SIG-M5 treated with dmso at 0.1 percent for 504 hours (cell line): ENCODE measurements at regions not wholly inside any gene's neighbourhood (a gene's known extent, or its start where the extent isn't known, plus 50 kb on each side); places are given as distances from the start of the nearest gene placed in this dataset.
A peak's percentile ranks its signal among the peaks of the same experiment; 100 is the strongest.
"Not testable (repeated sequence)": the region's sequence is repeated elsewhere in the genome, so short reads cannot be mapped to it uniquely, and the experiment has no call there.

Experiments
- DNase-seq: peaks from one replicate; lab custom pipeline; 2025; ENCODE audit not compliant: unreplicated experiment; lab: John Stamatoyannopoulos, UW

- no peak for DNase-seq
These were observed 173.3 kb upstream of the HMHB1 start for GRCh38 chr5:143638654-143639053.

DNA sequence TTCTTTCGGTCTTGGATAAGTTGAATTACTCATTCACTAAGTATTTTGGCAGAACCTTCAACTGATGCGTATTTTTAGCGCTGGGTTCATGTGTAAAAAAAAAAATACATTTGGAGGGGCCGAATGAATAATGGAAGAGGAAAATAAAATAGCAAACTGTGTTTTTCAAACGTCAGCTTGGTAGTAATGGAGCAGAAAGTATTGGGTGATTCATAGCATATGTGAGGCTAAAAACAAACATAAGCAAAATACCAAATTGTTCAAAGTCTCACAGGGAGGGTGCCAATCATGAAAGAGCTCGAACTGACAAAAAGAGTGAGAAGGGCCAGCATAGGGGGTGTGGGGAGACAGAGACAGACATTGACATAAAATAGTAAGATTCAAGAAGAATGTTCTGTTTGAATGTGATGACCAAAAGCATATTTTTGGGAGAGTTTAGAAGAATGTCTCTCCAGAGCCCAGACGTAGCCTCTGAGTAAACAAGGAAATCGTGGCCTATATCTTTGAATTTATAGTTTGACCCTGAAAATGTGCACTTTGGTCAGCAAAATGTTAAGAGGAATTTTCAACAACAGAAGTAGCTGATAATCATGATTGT, 174.9 kb upstream of the HMHB1 start:
- DNase-seq = no peak

- no peak for DNase-seq
These were observed 176.1 kb upstream of the HMHB1 start for GRCh38 chr5:143635888-143636287.

DNA sequence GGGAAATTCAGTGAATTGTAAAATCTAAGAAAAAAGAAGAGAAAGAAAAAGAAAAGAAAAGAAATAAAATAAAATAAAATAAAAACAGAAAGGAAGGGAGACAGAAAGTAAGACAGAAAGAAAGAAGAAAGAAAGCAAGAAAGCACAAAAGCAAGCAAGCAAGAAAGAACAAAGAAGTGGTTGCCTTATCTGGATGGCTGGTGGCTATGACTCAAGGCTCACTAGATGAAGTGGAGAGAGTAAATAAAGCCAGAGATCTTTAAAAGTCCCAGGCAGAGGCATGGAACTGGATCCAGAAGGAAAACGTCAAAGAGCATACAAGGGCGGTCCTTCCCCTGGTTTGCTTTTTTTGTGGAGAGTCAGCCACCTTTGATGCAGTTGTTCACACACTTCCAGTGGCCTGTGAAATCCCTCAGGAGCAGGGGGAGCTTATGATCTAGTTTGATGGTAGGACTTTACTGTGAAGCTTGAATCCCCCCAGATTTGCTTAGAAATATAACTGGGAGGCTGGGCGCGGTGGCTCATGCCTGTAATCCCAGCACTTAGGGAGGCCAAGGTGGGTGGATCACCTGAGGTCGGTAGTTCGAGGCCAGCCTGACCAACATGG, 176.7 kb upstream of the HMHB1 start:
- peak; percentile 10 for DNase-seq

DNA sequence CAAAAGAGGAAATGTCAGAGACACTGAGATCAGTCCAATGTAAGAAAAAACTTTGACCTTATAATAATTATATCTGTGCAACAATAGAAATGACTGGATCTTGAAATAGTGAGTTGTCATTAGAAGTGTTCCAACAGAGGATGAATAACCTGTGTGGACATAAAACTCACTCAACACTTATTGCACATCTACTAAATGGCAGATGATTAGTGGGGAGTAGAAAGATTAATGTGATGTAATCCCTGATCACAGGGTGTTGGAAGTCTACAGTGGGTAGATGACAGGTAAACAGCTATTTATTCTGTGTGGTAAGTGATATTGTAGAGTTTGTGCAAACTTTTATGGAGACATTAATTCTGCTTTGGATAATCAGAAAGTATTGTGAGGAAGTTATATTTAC, 177.3 kb upstream of the HMHB1 start:
- DNase-seq = no peak

- DNase-seq = no peak
These were observed 181.9 kb upstream of the HMHB1 start for GRCh38 chr5:143629871-143630659.

DNA sequence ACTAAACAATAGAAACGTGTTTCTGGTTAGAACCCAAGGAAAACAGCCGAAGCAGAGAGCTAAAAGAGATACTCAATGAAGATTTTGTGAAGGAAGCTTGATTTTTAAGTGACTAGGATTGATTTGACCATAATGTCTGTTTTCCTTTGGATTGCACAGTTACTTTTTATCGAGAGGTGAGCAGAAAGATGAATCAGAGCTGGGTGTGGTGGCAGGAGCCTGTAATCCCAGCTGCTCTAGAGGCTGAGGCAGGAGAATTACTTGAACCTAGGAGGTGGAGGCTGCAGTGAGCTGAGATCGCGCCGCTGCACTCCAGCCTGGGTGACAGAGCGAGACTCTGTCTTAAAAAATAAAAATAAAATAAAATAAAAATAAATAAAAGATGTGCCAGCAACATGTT, 186.9 kb upstream of the HMHB1 start:
- DNase-seq = not testable (repeated sequence)

DNA sequence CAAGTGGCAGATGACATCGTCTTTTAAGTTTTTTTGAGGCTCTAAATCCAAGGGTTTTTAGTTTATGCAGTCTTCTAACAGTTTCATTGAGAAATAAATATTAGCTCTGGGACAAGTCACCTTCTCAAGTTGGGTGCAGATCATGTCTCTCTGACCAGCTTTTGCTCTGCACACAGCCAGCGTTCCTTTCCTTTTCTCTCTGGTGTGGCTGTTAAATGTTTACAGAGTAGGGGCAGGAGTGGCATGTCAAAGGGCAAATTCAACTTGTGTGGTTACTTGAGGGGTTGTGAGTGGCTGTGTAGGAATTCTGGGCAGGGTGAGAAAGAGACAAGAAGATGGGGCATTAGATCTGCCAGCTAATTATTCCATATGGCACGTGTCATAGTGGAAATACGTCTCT, 187.5 kb upstream of the HMHB1 start:
- no peak for DNase-seq

DNA sequence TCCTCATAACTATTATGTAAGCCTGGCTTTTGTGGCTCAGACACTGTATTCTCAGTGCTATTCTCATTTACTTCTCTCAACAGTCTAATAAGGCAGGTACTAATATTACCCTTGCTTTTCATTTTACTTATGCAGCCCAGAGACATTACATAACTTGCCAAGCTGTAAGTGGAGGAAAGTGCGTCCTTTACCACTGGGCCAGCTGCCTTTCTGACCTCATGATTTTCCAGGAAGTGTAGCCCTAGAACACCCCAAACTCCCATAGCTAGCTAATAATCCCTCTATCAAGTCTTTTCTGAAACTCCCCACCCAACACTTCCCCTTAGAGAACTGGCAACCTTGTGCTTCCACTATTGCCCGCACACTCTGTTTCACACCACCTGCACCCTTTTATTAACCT, 192.9 kb upstream of the HMHB1 start:
- DNase-seq = no peak

GRCh38 chr5:143618141-143618540, 193.8 kb upstream of the HMHB1 start:
- DNase-seq = no peak

DNA sequence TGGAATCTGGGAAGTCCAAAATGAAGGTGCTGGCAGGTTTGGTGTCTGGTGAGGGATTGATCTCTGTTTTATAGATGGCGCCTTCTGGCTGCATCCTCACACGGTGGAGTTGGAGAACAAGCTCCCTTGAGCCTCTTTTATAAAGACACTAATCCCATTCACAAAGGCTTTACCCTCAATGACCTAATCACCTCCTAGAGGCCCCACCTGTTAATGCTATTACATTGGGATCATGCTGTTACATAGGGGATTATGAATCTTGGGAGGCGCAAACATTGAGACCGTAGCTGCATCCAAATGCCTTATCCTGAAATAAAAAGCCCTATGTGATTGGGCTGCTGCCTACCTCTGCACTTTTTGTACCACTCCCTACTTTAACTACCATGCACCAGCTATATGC, 197.1 kb upstream of the HMHB1 start:
- no peak for DNase-seq

- DNase-seq = no peak
These were observed 198.6 kb upstream of the HMHB1 start for GRCh38 chr5:143613329-143613728.

DNA sequence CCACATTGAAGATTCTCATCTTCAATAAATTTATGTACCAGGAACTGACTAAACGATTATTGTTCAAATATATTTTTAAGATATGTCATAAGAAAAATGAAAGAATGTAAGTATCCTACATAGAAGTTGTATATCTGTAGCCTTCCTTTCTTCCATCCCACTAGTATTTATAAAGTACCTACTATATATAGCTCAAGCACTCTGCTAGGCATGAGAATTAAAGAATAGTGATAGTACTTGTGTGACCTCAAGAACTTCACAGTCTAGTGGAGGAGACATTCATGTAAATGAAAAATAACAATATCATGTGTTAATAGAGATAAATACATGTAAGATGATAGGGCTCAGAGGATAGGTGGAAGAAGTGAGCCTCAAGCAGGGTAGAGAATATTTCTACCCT, 201.0 kb upstream of the HMHB1 start:
- DNase-seq = no peak

- DNase-seq = peak; percentile 54
These were observed 202.7 kb upstream of the NR3C1 start for GRCh38 chr5:143606043-143606752.

DNA sequence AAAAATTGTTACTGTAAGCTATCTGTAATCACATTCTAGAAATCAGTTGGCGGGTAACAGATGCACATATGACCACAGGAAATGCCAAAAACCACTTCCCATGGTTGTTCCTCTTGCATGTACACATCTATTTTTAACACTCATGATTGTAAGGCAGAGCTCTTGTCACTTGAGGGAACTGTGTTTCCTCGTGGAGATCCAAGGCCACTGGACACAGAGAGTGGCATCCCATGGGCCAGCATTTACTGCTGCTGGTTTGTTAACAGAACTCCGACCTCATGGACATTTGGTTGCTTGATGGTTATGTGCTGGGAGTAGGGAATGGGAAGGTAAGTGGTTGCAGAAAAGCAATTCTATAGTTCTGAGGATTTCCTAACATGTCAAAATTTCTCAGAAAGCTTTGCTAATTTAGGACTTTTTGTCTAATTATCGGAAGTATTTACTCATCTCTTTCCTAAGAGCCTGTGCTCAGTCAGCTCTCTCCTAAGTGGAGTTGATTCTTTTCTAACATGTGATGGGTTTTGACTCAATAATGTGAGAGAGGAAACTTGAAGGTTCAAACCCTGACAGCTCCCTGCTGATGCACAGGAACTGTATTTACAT, 202.0 kb upstream of the NR3C1 start:
- peak; percentile 90 for DNase-seq

DNA sequence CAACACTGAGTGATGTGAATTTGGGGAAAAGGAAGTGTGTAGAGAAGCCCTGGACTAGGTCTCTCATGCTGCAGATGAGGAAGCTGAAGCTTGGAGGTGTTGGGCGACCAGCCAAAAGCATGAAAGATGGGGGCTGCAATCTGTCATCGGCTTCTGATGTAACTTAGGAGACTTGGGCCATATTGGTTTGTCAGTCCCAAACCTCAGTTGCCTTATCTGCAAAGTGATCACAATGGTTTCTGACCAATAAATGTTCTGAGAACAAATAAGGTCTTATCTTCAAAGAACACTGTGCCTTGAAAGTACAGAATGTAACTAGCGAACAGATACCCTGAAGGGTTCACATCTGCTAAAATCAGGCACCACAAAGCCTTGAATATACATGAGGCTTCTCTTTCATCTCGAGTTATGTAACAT, 198.4 kb upstream of the NR3C1 start:
- DNase-seq = peak; percentile 60

- no peak for DNase-seq
These were observed 197.9 kb upstream of the NR3C1 start for GRCh38 chr5:143601357-143601756.

DNA sequence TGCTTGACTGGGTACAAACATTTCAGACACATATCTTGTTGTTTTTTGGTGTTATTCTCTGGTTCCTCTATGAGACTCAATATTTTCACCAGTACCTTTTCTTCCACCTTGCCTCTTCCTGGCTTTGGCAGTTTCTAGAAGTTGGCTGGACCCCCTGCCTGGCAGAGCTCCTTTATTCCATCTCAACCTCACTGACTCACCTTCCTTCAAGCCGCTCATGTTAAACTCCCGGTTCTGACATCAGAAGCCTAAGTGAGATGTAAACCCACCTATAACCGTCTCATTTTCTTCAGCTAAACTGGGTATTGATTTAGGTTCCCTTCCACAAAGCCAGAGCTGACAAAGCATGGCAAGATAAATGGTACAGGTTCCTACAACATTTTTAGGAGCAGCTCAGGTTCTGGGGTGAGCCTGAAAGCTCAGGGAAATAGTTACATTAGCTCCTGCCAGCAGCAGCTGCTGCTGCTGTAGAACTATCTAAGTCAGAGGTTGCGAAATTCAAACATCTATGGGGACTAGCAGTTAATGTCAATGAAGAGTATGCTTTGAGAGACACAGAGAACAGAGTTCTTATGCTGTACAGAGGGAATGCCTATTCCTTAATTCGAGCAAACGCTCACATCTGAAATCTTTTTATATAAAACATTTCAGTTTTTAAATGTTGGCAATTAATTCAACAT, 197.1 kb upstream of the NR3C1 start:
- peak; percentile 75 for DNase-seq

DNA sequence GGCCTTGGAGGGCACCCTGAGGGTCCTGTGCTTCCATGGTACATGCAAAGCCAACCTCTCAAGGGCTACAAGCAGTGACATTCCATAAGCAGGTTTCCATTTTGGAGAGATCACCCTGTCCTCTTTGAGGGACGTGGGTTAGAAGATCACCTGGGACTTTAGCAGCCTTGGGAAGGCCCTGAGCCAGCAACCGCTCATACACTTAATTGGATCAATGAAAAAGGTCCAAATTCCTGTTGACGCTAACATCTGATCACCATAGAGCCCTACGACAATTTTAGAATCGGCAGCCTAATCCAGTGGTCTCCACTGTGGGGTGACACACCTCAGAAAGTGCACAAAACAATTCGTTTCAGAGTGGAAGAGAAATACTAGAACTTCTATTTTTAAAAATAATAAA, 196.0 kb upstream of the NR3C1 start:
- DNase-seq = no peak

DNA sequence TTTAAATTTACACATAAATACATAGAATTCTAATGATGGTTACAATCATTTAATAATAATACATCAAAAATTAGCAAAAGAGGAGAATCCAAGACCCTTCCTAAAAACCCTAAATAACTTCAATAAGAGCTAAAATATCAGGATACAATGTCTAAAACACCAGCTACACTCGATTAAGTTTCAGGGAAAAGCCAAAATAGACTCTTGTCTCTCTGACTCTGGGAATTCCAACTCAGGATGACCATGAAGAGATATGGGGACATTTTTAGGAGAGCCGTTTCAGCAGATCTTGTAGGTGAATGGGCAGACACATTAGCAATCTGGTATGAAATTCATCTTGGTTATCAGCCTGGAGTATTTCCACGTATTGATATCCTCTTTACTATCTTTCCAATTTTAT, 193.3 kb upstream of the NR3C1 start:
- DNase-seq = no peak
